ENCODE measurements at regions not wholly inside any gene's neighbourhood (a gene's known extent, or its start where the extent isn't known, plus 50 kb on each side); places are given as distances from the start of the nearest gene placed in this dataset.

DNA sequence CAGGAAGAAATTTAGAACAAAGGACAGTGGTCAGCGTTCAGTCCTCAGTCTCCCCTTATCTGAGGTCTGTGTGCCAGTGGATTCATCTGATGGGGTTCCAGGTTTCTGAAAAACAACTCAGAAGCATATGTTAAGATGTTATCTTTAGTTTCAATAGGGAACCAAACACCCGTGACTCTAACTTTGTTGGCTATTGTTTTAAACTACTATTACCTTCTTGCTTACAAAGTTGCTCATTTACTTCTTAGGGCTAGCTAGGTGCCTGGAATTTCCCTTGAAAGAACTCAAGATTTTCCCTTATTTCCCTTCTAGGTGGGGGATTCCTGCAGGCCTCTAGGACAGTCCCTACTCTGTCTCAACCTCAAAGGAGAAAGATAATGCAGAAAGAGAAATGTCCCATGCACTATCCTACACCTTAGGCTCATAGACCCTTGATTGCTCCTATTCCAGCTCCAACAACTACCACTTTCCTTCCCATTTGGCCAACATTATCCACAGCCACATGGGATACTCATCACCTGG, 192.5 kb upstream of the LYZL1 start:
- DNase-seq: no peak

GRCh38 chr10:29098423-29098822, 190.4 kb upstream of the LYZL1 start:
- no peak for DNase-seq

DNA sequence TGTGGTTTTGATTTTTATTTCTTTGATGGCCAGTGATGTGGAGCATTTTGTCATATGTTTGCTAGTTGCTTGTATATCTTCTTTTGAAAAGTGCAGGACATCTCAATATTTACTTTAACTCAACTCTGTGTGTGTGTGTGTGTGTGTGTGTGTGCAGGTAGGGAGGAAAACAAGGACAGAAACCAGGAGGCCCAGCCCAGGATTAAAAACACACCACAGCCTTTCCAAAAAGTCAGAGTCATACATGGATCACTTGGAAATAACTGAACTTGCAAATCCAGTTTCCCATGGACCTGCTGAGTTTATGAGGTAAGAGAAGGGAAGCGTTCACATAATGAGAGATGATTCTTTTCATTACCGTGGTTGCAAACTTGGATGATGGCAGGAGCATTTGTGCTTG, 189.9 kb upstream of the LYZL1 start:
- no peak for DNase-seq

DNA sequence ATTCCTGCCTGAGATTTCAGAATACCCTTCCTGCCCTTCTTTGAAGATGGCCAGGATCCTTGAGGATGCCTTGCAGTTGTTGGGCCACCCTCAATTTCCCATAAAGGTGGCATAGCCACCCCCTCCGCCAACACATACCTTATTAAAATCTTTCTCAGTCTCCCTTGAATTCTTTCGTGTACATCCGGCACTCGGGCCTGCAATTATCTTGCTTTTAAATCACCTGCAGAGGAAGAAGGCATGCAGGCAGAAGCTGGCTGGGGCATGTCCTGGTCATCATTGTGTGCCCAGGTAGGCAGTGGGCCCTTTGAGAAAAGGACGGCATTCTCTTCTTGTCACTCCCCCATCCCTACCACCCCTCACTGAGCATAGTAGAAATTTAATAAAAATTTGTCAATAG, 189.5 kb upstream of the LYZL1 start:
- peak; percentile 3 for DNase-seq

DNA sequence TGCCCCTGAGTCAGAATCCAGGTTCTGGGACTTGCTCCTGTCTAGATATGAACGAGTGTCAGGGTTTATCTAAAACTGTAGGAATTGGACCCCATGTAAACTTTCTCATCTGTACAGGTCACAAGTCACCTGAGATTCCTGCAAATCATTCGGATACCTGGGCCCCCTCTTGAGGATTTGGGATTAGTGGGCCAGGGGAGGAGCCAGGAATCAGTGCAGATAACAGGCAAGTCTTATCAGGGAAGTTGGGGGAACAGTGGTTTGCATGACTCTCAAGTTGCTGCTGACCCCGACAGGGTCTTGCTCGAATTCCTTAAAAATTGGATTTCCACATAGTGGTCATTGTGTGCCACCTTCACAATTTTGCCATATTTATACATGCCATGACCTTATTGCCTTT, 188.4 kb upstream of the LYZL1 start:
- DNase-seq: no peak

GRCh38 chr10:29102233-29102632, 186.6 kb upstream of the LYZL1 start:
- no peak for DNase-seq

GRCh38 chr10:29102636-29103035, 186.2 kb upstream of the LYZL1 start:
- no peak for DNase-seq

GRCh38 chr10:29104661-29105399, 184.0 kb upstream of the LYZL1 start:
- no peak for DNase-seq

- DNase-seq: no peak
Measured at GRCh38 chr10:29105516-29106215, 183.2 kb upstream of the LYZL1 start.

DNA sequence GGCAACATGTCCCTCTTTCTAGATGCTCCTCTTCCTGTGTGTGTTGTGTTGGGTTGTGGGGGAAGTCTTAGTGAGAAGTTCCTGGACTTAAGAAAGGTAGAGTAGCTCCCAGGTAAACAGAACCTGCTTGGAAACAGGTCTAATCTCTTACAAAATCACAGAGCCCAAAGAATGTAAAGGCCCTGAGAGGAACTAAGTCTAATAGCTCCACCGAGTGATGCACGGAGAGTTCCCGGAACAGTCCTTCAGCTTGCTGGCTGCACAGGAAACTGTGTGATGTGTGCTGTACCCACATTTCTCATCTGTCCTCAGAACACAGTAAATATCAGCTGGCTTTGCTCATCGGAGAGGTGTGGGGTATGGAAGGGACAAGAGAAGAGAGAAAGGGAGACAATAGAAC, 182.6 kb upstream of the LYZL1 start:
- DNase-seq: no peak

GRCh38 chr10:29107866-29108498, 180.9 kb upstream of the LYZL1 start:
- DNase-seq: no peak

- no peak for DNase-seq
Measured at GRCh38 chr10:29109707-29110571, 178.9 kb upstream of the LYZL1 start.

GRCh38 chr10:29112827-29113615, 175.8 kb upstream of the LYZL1 start:
- DNase-seq: no peak

- DNase-seq: no peak
Measured at GRCh38 chr10:29113616-29113945, 175.3 kb upstream of the LYZL1 start.

DNA sequence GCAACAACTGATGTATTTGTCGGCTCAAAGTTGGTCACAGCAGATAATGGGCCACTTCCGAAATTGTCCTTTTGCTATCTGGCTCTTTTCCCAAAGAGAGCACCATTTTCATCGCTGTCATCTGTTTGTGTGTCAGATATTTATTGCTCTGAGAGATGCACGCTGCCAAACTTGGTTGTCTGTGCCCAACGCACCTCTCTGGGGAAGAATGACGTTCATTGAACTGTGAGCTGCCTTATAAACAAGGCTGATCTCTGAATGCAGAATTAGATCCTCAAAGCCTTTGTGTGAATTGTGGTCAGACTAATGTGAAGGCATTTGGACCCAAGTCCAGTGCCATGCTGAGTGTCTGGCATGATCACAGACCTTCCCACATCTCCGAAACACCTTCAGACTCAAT, 174.7 kb upstream of the LYZL1 start:
- no peak for DNase-seq

- no peak for DNase-seq
Measured at GRCh38 chr10:29117781-29118180, 171.1 kb upstream of the LYZL1 start.

GRCh38 chr10:29119374-29119773, 169.5 kb upstream of the LYZL1 start:
- DNase-seq: peak; percentile 56

GRCh38 chr10:29120216-29120615, 168.7 kb upstream of the LYZL1 start:
- no peak for DNase-seq

DNA sequence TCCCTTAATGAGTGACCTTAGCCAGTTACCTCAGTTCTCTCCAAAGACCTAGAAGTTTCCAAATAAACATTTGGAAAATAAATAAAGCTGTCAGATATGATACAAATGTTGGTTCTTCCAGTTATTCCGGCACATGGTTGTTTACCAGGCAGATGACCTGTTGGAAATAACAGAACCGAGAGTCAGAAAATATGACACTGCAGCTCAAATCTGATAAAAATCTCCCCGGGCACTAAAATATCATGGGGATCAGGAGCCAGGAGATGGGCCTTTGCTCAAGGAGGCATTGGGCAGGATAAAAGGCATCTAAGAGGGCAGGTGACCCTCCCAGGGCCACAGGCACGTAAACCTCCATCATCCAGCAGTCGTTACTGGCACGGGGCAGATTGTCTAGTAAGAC, 164.0 kb upstream of the LYZL1 start:
- DNase-seq: no peak

- no peak for DNase-seq
Measured at GRCh38 chr10:29127037-29127700, 161.7 kb upstream of the LYZL1 start.

GRCh38 chr10:29127731-29128130, 161.1 kb upstream of the LYZL1 start:
- no peak for DNase-seq

GRCh38 chr10:29130190-29130673, 158.6 kb upstream of the LYZL1 start:
- DNase-seq: peak; percentile 55
